Stomach (tissue), 8 donors: ENCODE measurements at regions not wholly inside any gene's neighbourhood (a gene's known extent, or its start where the extent isn't known, plus 50 kb on each side); places are given as distances from the start of the nearest gene placed in this dataset.

Experiments
- DNase-seq, 2 donors: peaks; one replicate each; pipeline versions ENCODE4 v3.0.0 to v3.0.0-alpha.2; 2013 to 2019
- H3K27ac ChIP-seq, 5 donors: fragments of 200-600 bp in 4 of 5; sonication (generic) in 4 of 5; one replicate each; pipeline ENCODE4 v1.5.1; 2013 to 2019; ENCODE audit warnings: mild to moderate bottlenecking in 1 of 5, moderate library complexity in 1 of 5
- H3K27me3 ChIP-seq, 3 donors: fragments of 200-600 bp; sonication (generic); one replicate each; pipeline ENCODE4 v1.5.1; 2017 to 2019; ENCODE audit warnings: mixed run types in 1 of 3
- H3K36me3 ChIP-seq, 4 donors: fragments of 200-600 bp; sonication (generic); 1 replicate in 3 of 4; 2 replicates in 1 of 4; pipeline ENCODE4 v1.5.1; 2016 to 2019
- H3K4me1 ChIP-seq, 4 donors: fragments of 200-600 bp; sonication (generic); one replicate each; pipeline ENCODE4 v1.5.1; 2016 to 2019
- H3K4me3 ChIP-seq, 4 donors: fragments of 200-600 bp; sonication (generic) in 3 of 4; one replicate each; pipeline ENCODE4 v1.5.1; 2016 to 2019; ENCODE audit warnings: mild to moderate bottlenecking in 1 of 4
- H3K9me3 ChIP-seq, 4 donors: fragments of 200-600 bp; sonication (generic); one replicate each; pipeline ENCODE4 v1.5.1; 2016 to 2019
- CTCF ChIP-seq, 7 experiments: fragments of 450-650 bp in 4 of 7; fragments of 200-600 bp in 3 of 7; sonication (generic) in 3 of 7; IDR thresholded peaks; one replicate each; pipeline ENCODE4 v1.5.1; 2016 to 2019; ENCODE audit warnings: antibody characterized with exemption in 7 of 7, control low read depth in 2 of 7, mild to moderate bottlenecking in 1 of 7
- EP300 ChIP-seq: sonication (generic); formaldehyde crosslinking; IDR thresholded peaks from one replicate; pipeline ENCODE4 v1.6.1; 2017; ENCODE audit warnings: antibody characterized with exemption
- POLR2A ChIP-seq, 4 donors: fragments of 450-650 bp; IDR thresholded peaks; one replicate each; pipeline ENCODE4 v1.6.1; 2016; ENCODE audit warnings: antibody characterized with exemption in 4 of 4, control low read depth in 2 of 4, mild to moderate bottlenecking in 1 of 4, moderate library complexity in 1 of 4
- POLR2AphosphoS5 ChIP-seq, 3 donors: sonication (generic); formaldehyde crosslinking; IDR thresholded peaks; one replicate each; pipeline ENCODE4 v1.6.1; 2016; ENCODE audit warnings: antibody characterized with exemption in 3 of 3
- whole genome bisulfite sequencing, 5 donors: extraction: QIAGEN DNeasy Blood & Tissue Kit in 3 of 5; methylation state at CpG; one replicate each; pipeline versions ENCODE4 v1.1.5 to v1.1.7; 2013 to 2018; 5-methylcytosine and 5-hydroxymethylcytosine counted together
- intact Hi-C: fragments of 100-400 bp; cut with DNase I; formaldehyde crosslinking; loops from one replicate; pipeline ENCODE4 v1.15.1; 2023; ENCODE audit warnings: low total_unique reads
- donor health status: healthy with polysubstance abuse.
- donor health status: Bipolar disorder and iron deficiency.
- donor health status: healthy.

GRCh38 chr5:171609806-171610452 is 175.7 kb upstream of the SMIM23 start:
- WGBS, 5 donors = 53 to 67% (median 59%) methylated on average over 3 of the region's 3 CpGs
- H3K27ac ChIP-seq = no peak overlapping the region
- no peaks in the 10 kb centered on the region for H3K36me3 ChIP-seq
- peaks cover 0 to 11% (median 4%) of the 10 kb centered on the region in 4 donors for H3K9me3 ChIP-seq
- H3K27me3 ChIP-seq = peaks cover 0 to 24% (median 0%) of the 10 kb centered on the region in 3 donors
- TF ChIP-seq EP300 (no peak), POLR2AphosphoS5 (IDR thresholded peaks at IDR 0.05) (no peak), POLR2A (IDR thresholded peaks at IDR 0.05) (no peak), CTCF (IDR thresholded peaks at IDR 0.05) (no peak)
- H3K4me1 ChIP-seq = no peaks in the 10 kb centered on the region
- no peak overlapping the region for H3K4me3 ChIP-seq
- intact Hi-C loops = no loop called here
- no peak for DNase-seq

GRCh38 chr5:171610686-171611085 is 174.9 kb upstream of the SMIM23 start:
- H3K9me3 ChIP-seq = peaks cover 0 to 11% (median 2%) of the 10 kb centered on the region in 4 donors
- no peak for DNase-seq
- H3K27ac ChIP-seq = no peak overlapping the region
- no peaks in the 10 kb centered on the region for H3K36me3 ChIP-seq
- peaks cover 0 to 32% (median 0%) of the 10 kb centered on the region in 3 donors for H3K27me3 ChIP-seq
- WGBS, 5 donors = 22 to 51% (median 38%) methylated on average over 5 of the region's 5 CpGs
- no peak overlapping the region for H3K4me3 ChIP-seq
- intact Hi-C loops = no loop called here
- TF ChIP-seq POLR2AphosphoS5 (IDR thresholded peaks at IDR 0.05) (no peak), CTCF (IDR thresholded peaks at IDR 0.05) (no peak)
- no peaks in the 10 kb centered on the region for H3K4me1 ChIP-seq

GRCh38 chr5:171612749-171613148 is 172.9 kb upstream of the SMIM23 start:
- Histone ChIP-seq H3K9me3 (peaks cover 0 to 6% (median 2%) of the 10 kb centered on the region in 4 donors), H3K4me1 (no peaks in the 10 kb centered on the region), H3K27ac (no peak overlapping the region), H3K36me3 (no peaks in the 10 kb centered on the region), H3K4me3 (no peak overlapping the region), H3K27me3 (peaks cover 0 to 51% (median 6%) of the 10 kb centered on the region in 3 donors)
- TF ChIP-seq EP300 = no peak
- no peak for TF ChIP-seq POLR2A (IDR thresholded peaks at IDR 0.05)
- no peak for TF ChIP-seq POLR2AphosphoS5 (IDR thresholded peaks at IDR 0.05)
- no peak for TF ChIP-seq CTCF (IDR thresholded peaks at IDR 0.05)
- DNase-seq = no peak
- 67 to 78% (median 77%) methylated on average over 4 to 5 of the region's 5 CpGs for WGBS, 5 donors
- intact Hi-C loops = no loop called here

GRCh38 chr5:171614511-171614910 is 171.1 kb upstream of the SMIM23 start:
- Histone ChIP-seq H3K4me1 (no peaks in the 10 kb centered on the region), H3K27ac (no peak overlapping the region), H3K9me3 (no peaks in the 10 kb centered on the region), H3K36me3 (no peaks in the 10 kb centered on the region), H3K27me3 (peaks cover 0 to 60% (median 6%) of the 10 kb centered on the region in 3 donors), H3K4me3 (no peak overlapping the region)
- WGBS, 5 donors = 67 to 77% (median 74%) methylated on average over 5 of the region's 5 CpGs
- TF ChIP-seq EP300 (no peak), CTCF (IDR thresholded peaks at IDR 0.05) (no peak), POLR2AphosphoS5 (IDR thresholded peaks at IDR 0.05) (no peak), POLR2A (IDR thresholded peaks at IDR 0.05) (no peak)
- intact Hi-C loops = no loop called here
- DNase-seq = peak in 1 of 2 donors; percentile 45
